ENCODE measurements at regions not wholly inside any gene's neighbourhood (a gene's known extent, or its start where the extent isn't known, plus 50 kb on each side); places are given as distances from the start of the nearest gene placed in this dataset.

DNA sequence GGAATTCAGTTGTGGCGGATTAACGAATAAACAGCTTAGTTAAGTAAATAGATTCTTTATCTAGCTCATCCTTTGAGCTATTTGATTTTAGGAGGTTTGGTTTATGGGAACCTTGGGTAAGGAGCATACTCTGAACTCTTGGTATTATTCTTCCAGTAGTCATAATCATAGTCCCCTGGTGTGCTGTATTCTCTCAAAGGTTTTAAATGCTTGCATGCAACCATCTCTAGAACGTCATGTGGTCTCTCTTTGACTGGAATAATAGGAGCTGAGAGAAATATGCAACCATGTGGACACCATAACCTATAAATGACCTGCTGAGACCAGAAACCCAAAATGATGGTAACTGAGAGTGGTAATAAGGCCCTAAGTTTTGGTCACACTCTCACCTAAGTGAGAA lies 951.6 kb upstream of the MIR17HG start:
- no peak for DNase-seq

DNA sequence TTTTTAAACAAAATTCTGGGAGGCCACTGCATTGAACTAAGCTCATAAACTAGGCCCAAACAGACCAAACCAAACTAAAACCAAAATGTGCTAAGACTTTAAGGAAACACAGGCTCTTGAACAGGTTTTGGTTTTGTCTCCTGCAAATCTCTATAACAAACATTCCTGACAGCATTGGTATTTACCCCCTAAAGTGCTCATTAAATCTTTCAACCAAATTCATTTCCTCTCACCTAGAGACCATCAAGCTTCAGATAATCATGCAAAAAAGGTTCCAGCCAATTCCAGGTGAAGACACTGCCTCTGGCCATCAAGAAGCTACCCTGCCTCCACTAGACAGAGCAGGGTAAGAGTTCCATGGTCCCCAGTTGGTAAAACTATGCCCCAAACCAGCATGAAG lies 951.2 kb upstream of the MIR17HG start:
- DNase-seq = no peak

DNA sequence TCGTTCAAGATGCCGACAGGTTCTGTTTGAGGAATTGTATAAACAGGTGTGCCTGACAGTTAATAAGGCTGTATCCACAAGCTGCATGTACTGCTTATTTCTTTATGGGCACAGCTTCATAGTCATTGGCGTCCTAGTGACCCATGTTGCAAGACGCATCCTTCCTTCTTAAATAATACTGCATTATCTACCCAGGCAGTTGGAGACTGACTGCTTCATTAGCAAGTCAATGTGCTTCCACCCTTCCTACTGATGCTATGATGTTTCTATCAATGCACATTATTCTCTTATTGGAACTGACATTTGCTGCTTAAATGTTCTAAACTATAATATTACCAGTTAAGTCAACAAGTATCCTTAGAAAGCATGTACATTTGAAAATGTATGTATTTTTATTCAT lies 950.0 kb upstream of the MIR17HG start:
- DNase-seq = no peak

DNA sequence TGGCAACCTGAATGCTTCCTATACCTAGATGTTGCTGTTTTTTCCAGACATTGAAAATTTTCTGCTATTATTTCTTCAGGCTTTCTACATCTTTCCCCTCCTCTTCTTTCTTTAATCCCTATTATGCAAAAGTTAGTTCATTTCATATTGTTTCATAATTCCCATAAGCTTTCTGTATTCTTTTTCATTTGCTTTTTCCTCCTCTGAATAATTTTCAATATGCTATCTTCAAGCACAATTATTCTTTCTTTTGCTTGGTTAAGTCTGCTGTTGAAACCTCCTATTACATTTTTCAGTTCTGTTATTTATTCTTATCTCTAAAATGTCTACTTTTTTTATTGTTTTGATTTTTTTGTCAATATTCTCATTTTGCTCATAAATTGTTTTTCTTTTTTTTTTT lies 947.1 kb upstream of the MIR17HG start:
- DNase-seq = no peak

DNA sequence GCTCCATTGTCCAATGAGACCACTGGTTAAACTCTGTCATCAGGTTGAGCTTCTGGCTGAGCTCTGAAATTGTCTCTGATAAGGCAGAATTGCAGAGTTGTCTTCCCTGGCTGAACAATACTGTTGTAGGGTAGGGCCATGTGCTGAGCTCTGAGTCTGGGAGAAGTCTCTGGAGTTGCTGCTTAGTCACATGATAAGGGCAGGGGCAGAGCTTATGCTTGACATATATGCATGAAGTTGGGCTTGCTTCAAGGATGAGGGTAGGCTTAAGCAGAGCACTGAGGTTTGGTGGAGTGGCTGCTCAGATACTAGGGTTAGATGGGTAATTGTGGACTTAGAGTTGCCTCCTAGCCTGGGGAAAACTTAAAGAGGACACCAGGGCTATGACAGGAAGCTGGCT lies 946.3 kb upstream of the MIR17HG start:
- DNase-seq = no peak

DNA sequence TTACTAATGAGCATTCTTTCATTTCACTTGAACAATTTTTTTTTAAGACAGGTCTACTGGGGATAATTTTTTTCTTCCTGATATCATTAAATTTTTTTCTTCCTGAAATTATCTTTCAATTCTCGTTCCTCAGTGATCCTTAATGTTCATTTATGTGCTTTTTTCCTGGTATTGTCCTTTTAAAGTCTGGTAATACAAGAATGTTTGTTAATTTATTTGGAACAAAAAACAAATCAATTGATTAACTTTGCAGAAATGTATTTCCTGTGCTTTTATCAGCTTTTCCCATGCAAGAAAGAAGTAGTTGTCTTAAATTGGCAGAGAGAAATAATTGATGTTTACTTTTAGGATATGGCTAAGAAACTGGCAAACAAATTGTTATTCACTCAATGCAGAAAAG lies 945.4 kb upstream of the MIR17HG start:
- no peak for DNase-seq

DNA sequence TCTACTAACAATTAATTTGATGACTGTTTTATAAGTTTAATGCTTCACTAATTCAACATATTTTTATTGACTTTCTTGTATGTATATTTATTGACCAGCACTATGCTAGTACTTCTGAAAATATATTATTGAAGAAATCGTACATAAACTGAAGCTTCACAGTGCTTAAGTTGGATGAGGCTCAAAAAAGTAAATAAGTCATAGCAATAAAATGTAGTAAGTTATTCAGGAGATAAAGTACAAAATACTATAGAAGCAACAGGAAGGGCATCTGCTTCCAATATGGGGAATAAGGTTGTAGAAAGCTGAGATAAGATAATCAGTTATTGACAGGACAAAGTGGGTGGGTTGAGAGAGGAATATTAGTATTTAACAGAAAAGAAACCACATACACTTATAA lies 944.9 kb upstream of the MIR17HG start:
- no peak for DNase-seq

DNA sequence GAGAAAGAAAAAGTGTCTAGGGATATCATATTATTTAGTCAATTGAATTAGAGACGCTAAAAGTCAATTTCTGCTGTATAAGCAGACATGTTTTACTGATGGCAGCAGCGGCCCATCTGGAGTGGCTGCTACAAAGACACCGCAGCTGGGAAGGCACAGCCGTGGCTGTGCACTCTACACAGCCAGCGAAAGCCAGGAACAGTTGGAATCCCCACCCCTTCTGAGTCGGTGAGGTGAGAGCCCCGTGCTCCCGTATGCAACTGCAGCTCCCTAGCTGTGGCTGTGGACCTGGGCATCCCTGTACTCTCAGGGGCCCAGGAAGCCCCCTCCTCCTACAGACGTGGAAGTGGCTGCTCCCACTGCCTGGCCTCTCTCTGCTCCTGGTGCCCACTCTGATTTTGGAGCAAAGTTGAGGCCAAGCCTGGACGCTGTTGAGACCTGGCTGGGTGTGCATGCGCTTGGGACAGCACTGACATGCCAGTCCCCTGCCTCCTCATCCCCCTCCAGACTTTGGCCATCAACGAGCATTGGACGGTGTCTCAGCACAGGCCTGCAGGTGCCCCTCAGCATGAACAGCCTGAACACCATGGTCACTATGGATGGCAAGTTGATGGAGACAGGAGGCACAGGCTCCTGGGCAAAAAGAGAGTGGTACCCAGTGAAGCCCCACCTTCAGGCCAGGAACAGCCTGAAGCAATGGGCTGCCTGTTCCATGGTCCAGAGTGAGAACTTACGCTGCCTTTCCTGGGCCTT lies 944.0 kb upstream of the MIR17HG start:
- DNase-seq = no peak

DNA sequence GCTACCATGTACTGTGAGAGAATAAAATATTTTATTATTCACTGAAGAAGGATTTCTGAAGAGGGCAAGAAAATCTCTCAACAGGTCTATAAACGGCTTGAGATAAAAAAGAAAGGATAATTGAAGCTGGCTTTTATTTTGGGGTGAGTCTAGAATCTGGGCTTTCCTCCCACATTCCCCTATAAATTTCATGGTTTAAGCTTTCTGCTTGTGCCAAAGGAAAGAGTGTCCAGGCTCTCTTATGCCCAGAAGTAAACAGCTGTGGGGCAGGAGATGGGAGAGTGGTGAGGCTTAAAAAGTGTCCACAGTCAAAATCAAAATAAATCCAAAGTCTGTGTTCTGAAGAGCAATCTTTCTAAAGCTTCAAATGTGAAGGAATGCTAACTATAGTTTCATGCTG lies 942.2 kb upstream of the MIR17HG start:
- no peak for DNase-seq

DNA sequence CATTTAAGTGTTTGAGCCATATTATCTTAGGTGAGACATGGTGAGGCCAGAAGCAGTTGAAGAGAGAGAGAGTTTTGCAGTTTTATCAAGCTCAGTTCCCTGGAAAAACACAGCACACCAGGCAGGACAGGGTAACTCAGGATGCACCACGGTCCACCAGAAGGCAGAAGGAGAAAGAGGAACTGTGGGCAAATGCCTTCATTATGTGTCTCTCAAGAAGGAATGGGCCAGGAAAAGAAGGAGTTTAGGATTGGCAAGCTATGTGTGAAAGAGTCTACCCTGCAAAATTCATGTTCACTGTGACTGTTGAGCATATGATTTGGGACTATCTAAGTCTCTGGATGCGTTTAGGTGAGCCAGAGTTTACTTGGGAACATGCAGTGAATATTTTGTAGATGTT lies 934.5 kb upstream of the MIR17HG start:
- no peak for DNase-seq

DNA sequence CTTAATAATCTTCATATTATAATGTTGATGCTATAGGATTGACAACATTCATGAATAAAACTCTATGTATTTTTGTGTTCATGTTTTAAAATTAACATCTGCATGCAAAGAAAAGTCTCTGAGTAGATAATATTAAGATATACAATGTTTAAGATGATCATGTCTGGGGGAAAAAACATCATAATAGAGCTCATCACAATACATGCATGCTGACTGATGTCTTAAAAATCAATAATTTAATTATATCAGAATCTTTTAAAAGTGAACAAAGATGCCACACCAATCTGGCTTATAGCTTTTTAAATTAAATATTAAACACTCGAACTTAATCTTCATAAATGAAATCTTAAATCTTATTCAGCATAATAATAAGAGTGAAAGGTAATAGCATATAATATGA lies 933.9 kb upstream of the MIR17HG start:
- DNase-seq = no peak

DNA sequence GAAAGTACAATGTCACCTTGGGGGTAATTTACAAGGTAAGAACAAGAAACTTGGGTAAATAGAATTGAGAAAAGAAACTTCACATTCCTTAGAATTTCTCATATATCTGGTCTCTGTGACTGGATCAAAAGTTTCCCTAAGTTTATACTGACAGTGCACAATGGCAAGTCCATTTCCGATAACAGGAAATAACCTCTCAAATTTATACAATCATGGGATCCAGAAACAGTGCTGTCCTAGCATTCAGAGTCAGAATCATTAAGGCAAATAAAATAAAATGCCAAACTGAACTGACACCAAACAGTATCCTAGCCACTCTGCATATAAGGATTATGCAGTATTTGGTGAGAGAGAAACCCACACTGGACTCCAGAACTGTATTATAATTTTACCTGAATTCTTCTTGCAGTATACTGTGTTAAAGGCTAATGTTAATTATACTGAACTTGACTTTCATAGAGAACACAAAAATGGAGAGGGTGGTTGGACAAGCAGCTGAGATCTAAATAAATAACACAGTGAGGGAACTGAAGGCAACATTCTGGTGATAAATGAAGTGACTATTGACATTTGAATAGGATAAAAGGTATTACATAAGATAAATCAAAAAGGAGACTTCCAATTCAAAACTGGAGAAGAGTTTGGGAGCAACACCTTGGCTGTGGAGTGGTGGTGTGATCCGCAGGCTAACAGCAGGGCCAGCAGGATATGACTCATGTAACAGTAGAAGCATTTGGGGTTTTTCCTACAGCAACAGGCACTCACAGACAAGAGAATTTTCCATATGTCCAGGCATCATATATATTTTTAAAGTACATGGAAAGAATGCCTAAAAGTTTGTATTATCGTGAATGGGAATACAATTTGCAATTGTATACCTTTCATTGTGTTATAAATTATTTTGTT lies 932.5 kb upstream of the MIR17HG start:
- DNase-seq = peak; percentile 3 to 84

DNA sequence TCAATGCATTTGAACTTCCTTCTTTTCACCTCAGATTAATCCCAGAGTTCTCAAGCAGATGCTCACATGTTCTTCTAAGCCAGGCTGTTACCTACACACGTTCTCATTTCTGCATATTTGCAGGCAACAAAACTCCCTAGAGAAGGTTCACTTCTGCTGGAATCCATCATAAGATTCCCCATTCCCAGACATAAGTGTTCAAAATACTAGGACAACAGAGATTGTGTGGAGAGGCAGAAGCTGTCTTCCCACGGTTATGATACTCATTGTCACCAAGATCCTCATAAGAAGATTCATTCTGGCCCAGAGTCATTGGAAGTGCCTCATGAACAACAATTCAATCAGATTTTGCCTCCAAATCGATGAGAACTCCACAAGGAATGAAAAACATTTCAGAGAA lies 931.6 kb upstream of the MIR17HG start:
- DNase-seq = no peak

DNA sequence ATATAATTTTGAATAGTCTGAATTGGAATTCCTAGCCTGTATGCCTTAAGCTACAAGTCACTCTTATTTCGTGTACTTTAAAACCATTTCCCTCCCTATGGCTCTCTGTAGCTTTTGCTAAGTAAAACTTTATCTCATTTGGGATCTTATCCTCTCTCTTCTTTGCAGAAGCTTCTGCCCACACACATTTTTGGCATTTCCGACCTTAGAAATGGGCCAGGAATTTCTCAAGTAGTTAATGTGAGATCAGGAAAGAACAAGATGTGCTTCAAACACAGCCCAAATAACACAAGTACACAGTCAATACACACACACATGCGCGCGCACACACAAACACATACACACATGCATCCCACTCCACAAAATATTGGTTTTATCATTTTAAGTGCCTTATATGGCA lies 931.0 kb upstream of the MIR17HG start:
- DNase-seq = peak in 1 of 2 experiments; percentile 13

DNA sequence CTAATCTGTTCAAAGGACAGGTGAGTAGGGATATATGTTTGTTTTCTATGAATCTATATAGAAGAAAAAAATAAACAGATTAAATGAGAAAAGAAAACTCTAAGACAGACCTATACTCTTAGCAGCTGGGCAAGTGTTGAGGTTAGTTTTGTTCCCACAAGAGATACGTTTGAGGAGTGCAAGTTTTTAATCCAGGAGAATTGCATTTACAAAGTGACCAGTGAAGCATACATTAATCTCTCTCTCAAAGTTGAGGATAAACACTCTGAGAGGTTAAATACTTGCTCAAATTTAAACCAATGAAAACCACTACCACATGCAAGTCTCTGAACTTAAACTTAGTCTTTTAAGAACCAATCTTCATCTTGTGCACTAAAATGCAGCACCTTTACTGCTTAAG lies 930.5 kb upstream of the MIR17HG start:
- no peak for DNase-seq

DNA sequence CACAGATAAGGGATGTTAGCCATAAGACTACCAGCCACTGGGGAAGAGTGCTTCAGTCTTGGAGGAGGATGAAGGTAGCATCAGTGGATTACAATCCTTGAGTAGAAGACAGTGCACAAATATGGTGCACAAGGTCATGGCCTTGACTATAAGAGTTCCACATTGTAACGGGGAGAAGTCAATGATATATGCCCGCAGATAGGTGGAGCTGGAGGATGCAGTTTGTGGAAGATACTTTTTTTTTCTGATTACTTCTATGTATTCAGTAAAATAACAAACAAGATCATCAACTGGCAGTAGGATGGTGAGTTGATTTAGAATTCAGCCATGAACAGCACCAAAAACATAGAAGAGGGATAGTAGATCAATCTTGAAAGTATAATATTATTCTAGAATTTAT lies 926.8 kb upstream of the MIR17HG start:
- no peak for DNase-seq

DNA sequence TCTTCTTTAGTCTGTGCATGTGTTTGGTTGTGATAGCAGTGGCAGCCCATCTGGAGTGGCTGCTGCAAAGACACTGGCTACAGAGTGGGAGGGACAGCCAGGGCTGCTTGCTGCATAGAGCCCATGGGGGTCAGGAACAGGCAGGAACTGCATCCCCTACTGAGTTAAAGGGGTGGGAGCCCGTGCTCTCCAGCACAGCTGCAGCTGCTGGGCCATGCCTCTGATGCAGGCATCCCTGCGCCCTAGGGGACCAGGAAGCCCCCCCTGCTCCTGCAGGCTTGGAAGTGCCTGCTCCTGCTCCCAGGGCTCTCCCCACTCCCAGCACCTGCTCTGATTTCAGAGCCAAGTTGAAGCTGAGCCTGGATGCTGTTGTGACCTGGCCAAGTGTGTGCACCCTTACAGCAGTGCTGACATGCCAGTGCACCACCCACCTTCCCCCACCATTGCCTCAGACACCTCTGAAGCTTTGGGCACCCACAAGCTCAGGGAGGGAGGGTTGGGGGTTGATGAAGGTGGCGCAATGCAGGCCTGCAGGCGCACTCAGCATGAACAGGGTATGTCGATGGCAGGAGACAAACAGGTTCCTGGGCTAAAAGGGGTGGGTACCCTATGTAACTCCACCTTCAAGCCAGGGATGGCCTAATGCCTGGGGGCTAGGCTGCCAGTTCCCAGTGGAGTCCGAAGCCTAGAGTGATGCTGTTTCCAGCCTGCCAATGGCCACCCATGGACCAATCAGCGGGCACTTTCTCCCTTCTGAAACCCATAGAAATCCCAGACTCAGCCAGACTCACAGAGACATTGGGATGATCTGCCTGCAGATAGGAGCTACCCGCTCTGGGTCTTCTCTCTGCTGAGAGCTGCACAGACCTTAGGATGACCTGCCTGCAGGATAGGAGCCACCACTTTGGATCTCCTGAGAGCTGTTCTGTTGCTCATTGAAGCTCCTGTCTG lies 919.9 kb upstream of the MIR17HG start:
- DNase-seq = no peak

DNA sequence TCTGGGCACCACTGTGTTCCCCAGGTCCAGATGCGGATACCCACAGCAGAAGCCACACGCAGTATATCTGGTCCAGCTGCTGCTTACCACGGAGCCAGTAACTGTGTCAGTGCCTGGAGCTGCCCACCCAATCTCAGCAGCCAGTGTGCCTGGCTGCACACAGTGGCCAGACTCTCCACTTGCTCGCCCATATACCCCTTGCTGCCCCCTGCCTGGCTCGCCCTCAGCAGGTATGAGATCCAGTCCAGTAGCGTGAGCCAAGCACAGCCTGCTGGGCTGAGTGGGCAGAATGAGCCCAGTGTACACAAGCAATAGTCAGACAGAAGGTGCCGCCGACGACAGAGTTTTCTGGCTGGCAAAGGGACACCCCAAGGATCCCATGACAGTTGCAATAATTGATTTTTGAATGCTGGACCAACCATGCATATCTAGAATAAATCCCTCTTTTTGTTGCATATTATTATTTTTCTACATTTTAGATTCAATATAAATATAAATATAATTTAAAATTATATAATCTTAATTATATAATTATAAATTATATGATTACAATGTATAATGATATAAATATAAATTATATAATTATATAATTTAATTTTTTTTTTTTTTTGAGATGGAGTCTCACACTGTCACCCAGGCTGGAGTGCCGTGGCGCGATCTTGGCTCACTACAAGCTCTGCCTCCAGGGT lies 918.8 kb upstream of the MIR17HG start:
- DNase-seq = no peak

DNA sequence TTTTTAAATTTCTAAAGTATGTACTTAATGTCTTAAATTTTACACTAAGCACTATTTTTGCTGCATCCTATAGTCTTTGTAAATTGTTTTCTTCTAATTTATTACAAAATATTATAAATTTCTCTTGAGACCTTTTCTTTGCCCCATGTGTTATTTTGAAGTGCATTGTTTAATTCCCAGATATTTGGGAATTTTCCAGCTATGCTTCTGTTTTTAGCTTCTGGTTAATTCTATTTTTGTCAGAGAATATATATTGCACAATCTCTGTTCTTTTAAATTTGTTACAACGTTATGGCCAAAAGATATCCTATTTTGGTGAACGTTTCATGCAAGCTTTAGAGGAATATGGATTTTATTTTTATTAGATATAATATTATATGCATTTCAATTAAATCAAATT lies 917.4 kb upstream of the MIR17HG start:
- no peak for DNase-seq

DNA sequence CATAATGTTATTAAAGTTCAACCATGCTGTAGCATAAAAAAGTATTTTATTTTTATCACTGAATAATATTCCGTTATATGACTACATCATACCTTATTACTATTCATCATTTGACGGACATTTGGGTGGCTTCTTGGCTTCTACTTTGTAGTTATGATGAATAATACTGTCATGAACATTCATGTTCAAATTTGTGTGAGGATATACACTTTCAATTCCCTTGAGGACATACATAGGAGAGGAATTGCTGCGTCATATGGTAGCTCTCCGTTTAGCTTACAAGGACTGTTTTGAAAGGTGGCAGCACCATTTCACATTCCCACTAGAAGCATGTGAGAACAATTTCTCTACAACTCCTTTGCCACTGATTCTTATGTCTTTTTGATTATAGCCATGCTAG lies 910.8 kb upstream of the MIR17HG start:
- no peak for DNase-seq

DNA sequence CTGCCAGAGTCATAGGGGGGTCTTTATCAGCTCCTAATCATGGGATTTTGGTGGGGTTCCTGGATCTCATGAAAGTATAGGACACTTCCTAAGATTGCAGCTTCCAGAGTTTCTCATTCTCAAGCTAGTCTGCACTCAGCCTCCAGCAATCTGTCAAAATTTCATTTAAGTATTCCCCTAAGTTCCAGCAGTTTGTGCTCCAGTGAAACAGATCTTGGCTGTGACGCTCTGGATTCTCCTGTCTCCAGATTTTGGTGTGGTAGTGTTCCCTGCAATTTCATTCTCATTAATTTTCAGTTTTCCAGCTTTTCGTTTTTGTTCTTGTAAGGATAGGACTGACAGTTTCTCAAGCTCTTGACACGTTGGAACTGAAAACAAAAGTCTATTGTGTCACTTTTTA lies 908.9 kb upstream of the MIR17HG start:
- DNase-seq = no peak

DNA sequence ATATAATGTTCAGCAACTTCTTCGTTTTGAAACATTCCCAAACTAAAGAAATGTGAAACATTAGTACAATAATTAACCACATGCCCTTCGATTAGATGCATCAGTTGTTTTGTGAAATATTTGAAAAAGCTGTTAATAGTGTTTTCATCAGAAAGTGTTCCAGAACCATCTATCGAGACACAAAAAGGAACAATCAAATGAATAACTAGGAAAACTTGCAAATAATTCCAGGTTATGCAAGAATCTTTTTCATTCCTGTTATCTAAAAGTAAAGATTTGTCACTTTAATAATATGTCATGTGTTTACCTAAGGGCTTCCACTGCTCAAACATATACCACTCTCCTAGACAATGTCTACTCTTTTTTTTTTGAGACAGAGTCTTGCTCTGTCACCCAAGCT lies 904.2 kb upstream of the MIR17HG start:
- DNase-seq = peak in 1 of 2 experiments; percentile 14

DNA sequence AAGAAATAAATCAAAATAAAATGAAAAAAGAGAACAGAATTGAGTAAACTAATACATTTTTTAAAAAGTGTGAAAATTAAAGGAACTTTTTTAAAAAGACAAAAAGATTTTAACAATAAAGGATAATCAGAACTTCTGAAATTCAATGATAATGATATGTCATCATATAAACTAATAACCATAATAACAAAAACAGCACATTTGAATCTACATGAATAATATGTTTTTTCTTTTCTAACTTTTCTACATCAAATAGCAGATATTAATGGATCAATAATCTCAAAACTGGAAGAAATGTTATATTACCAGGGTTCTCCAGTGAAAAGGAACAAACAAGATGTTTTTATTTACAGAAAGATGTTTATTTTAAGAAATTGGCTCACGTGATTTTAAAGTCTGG lies 903.3 kb upstream of the MIR17HG start:
- no peak for DNase-seq

Measured in SW 1271 (cell line).